Right lung (tissue), 2 donors: ENCODE measurements at regions not wholly inside any gene's neighbourhood (a gene's known extent, or its start where the extent isn't known, plus 50 kb on each side); places are given as distances from the start of the nearest gene placed in this dataset.
A peak's percentile ranks its signal among the peaks of the same experiment; 100 is the strongest.

Experiments
- DNase-seq, 2 donors: peaks; one replicate each; pipeline ENCODE4 v3.0.0-alpha.2; 2013

DNA sequence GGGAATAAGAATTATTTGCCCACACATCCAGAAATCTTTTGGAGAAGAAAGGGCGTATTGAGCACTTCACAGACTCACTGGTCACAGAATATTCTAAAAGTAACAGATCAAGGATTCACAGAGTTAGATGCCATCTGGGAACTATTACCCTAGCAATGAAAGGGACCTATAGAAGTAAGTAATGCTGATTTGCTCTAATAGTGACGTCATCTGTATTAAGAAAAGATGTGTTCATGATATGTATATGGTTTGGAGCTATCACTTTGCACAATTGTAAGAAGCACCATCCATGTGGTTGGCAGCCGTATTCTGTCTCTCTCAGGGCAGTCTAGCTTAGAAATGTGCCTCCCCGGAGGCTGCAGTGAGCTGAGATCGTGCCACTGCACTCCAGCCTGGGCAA, 52.8 kb upstream of the SV2C start:
- no peak for DNase-seq

DNA sequence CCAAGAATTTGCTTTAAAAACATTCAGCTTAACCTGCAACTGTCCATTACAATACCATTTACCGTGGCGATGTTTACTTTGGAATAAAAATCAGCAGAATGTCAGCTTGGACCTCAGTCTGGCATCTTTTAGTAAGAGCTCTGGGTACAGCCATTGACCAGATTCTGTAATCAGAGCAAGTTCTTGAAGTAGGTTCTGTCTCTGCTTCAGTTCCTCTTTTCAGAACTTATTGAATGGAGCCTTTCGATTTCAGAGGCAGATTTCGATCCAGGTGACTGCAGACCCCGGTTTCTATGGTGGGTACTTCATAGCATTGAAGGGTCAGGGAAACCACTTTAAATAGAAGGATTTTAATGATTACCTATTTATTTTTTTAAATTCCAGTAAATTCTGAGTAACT, 53.4 kb upstream of the SV2C start:
- no peak for DNase-seq

- DNase-seq, result no peak
Observed at GRCh38 chr5:76025790-76026189, 57.4 kb upstream of the SV2C start.

GRCh38 chr5:76025069-76025468, 58.1 kb upstream of the SV2C start:
- DNase-seq, result no peak

- no peak for DNase-seq
Observed at GRCh38 chr5:76022611-76023010, 60.6 kb upstream of the SV2C start.

- no peak for DNase-seq
Observed at GRCh38 chr5:76021936-76022584, 61.1 kb upstream of the SV2C start.

GRCh38 chr5:76016258-76016657, 66.9 kb upstream of the SV2C start:
- DNase-seq, result no peak

GRCh38 chr5:76014005-76014404, 69.2 kb upstream of the SV2C start:
- no peak for DNase-seq

DNA sequence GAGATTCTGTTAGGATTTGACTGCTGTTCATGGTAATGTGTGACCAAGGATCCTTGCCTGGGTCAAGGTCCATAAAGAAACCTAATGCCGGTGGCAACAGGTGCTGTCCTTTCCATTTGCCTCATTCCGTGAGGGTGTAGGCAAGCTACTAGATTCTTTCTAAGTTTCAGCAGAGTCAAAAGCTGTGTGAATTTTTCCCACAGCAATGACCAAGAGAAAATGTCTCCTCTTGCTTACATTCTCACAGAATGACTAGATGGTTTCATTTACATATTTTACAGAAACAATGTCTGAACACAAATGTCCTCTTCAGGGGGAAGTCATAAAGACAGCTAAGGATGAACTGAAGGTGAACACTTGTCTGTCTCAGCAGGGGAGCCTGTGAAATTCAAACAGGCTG, 75.3 kb upstream of the SV2C start:
- DNase-seq, result no peak

- DNase-seq, result no peak
Observed at GRCh38 chr5:76000582-76000981, 82.6 kb upstream of the SV2C start.

GRCh38 chr5:75993643-75994520, 89.3 kb upstream of the SV2C start:
- DNase-seq, result no peak

DNA sequence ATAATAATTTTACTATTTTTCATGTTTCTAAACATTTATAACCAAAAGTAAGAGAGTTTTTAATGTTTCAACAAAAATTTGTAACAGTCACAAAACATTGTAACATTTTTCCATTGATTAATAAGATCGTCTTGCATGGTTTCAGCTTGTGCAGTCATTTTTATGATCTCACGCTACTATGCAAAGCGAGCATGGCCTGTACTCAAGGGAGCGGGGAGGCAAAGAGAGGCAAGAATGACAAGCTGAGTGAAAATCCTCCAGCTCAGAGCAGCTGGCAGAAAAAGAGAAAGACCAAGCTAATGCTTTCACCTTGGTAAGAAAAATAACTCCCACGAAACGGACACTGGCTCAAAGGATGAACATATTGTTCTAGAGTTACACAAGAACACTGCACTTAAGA, 90.0 kb upstream of the SV2C start:
- DNase-seq, result no peak

- DNase-seq, result no peak
Observed at GRCh38 chr5:75992753-75993152, 90.4 kb upstream of the SV2C start.

DNA sequence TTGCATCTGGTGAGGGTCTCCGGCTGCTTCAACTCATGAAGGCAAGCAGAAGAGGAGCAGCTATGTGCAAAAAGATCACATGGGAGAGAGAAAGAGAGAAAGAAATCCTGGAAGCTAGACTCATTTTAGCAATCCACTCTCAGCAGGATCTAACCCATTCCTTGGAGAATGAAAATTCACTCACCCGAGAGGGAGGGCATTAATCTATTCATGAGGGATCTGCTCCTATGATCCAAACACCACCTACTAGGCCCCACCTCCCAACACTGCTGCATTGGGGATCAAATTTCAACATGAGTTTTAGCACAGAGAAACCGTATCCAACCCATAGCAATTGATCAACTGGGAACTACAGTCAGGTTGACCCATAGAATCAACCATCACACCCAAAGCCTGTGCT, 98.1 kb upstream of the SV2C start:
- DNase-seq, result no peak

DNA sequence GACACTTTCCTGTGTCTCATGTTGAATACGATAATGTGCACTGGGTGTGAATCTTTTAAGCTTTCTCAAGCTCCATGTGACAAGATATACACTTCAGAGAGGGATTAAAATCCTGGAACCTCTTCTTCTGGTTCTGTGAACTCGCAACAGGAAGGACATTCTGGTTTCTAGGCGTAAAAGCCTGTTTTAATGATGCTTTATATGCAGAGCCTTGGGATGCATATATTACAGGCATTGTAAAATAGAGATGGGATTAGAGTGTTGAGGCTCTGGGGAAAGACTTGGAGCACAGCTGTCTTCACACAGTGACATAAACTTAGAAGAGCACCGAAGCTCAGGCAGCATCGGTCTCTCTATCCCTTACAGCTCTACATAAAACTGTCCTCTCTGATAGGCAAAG, 107.7 kb upstream of the SV2C start:
- DNase-seq, result no peak

- DNase-seq, result no peak
Observed at GRCh38 chr5:75965292-75965691, 117.9 kb upstream of the SV2C start.

DNA sequence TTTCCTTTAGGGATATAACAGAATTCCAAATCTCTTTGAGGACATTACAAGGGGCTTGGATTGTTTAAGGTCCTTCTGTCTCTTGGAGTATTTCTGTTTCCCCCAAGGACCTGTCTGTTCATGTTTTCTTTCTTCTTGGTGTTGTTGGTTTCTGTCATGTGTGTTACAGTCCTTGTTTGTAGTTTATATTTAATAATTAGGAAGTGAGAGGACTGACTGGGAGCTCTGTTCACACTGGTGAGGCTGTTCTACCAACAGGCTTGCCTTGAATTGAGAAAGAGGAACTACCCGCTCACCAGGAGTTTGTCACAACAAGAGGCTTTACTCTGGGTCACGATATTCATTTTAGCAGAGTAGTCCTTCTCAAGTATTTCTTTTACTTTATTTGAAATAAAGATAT, 119.2 kb upstream of the SV2C start:
- DNase-seq, result no peak

GRCh38 chr5:75963554-75963953, 119.6 kb upstream of the SV2C start:
- DNase-seq, result no peak

- DNase-seq, result no peak
Observed at GRCh38 chr5:75961818-75962217, 121.4 kb upstream of the SV2C start.

DNA sequence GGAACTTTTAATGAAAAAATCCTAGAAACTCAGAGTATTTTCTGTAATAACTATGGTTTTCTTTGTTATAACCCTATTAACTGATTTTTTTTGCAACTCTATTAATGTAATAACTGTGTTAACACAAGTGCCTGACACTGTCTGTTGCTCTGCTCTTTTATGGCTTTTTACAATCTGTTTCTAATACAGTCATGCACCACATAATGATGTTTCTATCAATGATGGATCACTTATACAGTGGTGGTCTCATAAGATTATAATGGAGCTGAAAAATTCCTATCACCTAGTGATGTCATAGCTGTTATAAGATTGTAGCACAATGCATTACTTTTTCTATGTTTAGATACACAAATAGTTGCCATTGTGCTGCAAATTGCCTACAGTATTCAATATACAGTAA, 123.1 kb upstream of the SV2C start:
- no peak for DNase-seq

- DNase-seq, result no peak
Observed at GRCh38 chr5:75952963-75953362, 130.2 kb upstream of the SV2C start.

DNA sequence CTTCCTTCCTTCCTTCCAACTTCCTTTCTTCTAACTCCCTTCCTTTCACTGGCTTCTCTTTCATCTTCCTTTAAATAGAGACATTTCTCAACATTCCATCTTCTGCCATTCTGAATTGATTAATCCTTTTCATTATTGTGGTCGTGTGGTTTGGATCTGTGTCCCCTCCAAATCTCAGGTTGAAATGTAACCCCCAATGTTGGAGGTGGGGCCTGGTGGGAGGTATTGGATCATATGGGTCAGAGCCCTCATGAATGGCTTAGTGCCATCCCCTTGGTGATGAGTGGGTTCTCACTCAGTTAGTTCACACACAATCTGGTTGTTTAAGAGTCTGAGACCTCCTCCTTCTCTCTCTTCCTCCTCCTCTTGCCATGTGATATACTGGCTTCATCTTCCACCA, 130.9 kb upstream of the SV2C start:
- no peak for DNase-seq

DNA sequence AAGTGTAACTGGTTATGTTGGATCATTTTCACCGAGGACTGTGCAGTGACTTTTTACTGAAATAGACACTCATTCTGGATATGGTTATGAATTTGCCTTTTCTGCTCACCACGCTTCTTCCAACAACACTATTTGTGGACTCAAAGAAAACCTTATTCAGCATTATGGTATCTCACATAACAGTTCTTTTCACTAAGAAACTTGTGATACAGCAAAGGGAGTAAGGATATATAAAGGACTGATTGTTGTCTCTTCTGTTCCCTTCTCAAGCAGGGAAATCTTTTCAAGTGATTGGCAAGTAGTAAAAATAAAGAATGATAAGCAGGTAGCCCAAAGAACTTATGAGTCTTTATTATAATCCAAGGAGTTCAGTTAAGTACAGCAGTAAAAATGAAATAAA, 131.5 kb upstream of the SV2C start:
- DNase-seq, result no peak

DNA sequence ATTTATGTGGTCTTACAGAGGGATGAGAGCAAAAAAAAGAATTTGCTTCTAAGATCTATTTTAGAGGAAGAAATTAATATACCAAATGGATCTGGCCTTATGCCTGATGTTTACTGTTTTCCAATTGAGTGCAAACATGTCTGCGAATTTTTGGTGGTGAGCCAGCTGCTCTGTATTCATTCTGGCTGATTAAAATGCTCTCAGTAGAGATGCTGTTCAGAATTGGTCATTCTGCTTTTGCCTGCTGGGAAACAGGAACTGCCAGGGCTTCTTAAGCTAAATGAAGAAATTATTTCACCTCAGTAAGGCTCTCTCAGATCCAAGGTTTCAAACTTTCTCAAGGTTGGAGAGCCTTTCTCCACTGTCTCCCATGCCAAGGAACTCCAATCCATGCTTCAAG, 132.0 kb upstream of the SV2C start:
- peak; percentile 8 to 20 for DNase-seq
